Smooth muscle cell (in vitro differentiated cells): ENCODE measurements at regions not wholly inside any gene's neighbourhood (a gene's known extent, or its start where the extent isn't known, plus 50 kb on each side); places are given as distances from the start of the nearest gene placed in this dataset.
A peak's percentile ranks its signal among the peaks of the same experiment; 100 is the strongest.

ENCODE experiments used
- DNase-seq: peaks from one replicate; lab custom pipeline; 2025; ENCODE audit not compliant: unreplicated experiment; lab: John Stamatoyannopoulos, UW
- H2AFZ ChIP-seq: fragments of 200-600 bp; sonication (generic); 2 replicates; pipeline ENCODE4 v1.6.0; 2016; ENCODE audit warnings: antibody characterized with exemption, low read depth, mild to moderate bottlenecking
- H3F3A ChIP-seq: fragments of 200-600 bp; sonication (generic); 2 replicates; pipeline ENCODE4 v1.6.0; 2017; ENCODE audit warnings: antibody characterized with exemption, low read depth
- H3K27ac ChIP-seq: fragments of 200-600 bp; sonication (generic); 2 replicates; pipeline ENCODE4 v1.5.1; 2016; ENCODE audit warnings: low read depth, mild to moderate bottlenecking
- H3K27me3 ChIP-seq: fragments of 200-600 bp; sonication (generic); 2 replicates; pipeline ENCODE4 v1.6.1; 2016; ENCODE audit warnings: low read depth, mild to moderate bottlenecking
- H3K36me3 ChIP-seq: fragments of 200-600 bp; sonication (generic); 2 replicates; pipeline ENCODE4 v1.5.1; 2016; ENCODE audit warnings: low read depth
- H3K4me1 ChIP-seq: fragments of 200-600 bp; sonication (generic); 2 replicates; pipeline ENCODE4 v1.5.1; 2016; ENCODE audit warnings: low read depth
- H3K4me2 ChIP-seq: fragments of 200-600 bp; sonication (generic); 2 replicates; pipeline ENCODE4 v1.6.0; 2016; ENCODE audit warnings: mild to moderate bottlenecking
- H3K4me3 ChIP-seq: fragments of 200-600 bp; sonication (generic); 2 replicates; pipeline ENCODE4 v1.5.1; 2016; ENCODE audit warnings: mild to moderate bottlenecking
- H3K79me2 ChIP-seq: fragments of 200-600 bp; sonication (generic); 2 replicates; pipeline ENCODE4 v1.6.0; 2016; ENCODE audit warnings: low read depth, mild to moderate bottlenecking
- H3K9ac ChIP-seq: fragments of 200-600 bp; sonication (generic); 2 replicates; pipeline ENCODE4 v1.6.0; 2016; ENCODE audit warnings: low read depth
- H3K9me3 ChIP-seq: fragments of 200-600 bp; sonication (generic); replicated peaks from 2 replicates; pipeline ENCODE4 v1.5.1; 2016; ENCODE audit warnings: low read depth
- H4K20me1 ChIP-seq: fragments of 200-600 bp; sonication (generic); 2 replicates; pipeline ENCODE4 v1.6.0; 2016; ENCODE audit warnings: low read depth
- CTCF ChIP-seq: fragments of 200-600 bp; sonication (generic); IDR thresholded peaks from 2 replicates; pipeline ENCODE4 v1.5.1; 2017; ENCODE audit warnings: borderline replicate concordance, mild to moderate bottlenecking, antibody characterized with exemption; ENCODE audit not compliant: insufficient read depth, poor library complexity, severe bottlenecking
- WGBS: methylation state at CpG from one replicate; pipeline ENCODE4 v1.1.7; 2016; ENCODE audit warnings: low lambda C conversion rate; 5-methylcytosine and 5-hydroxymethylcytosine counted together

- no peak for TF ChIP-seq CTCF
- no peak overlapping the region for H3K27ac ChIP-seq
- H3K9me3 ChIP-seq: no peaks in the 10 kb centered on the region
- no peaks in the 10 kb centered on the region for H3K79me2 ChIP-seq
- H3K4me3 ChIP-seq: no peak overlapping the region
- H4K20me1 ChIP-seq: no peaks in the 10 kb centered on the region
- no peak overlapping the region for H2AFZ ChIP-seq
- H3K27me3 ChIP-seq: no peaks in the 10 kb centered on the region
- peaks cover 5% of the 10 kb centered on the region for H3K4me1 ChIP-seq
- DNase-seq: no peak
- H3F3A ChIP-seq: no peaks in the 10 kb centered on the region
- no peak overlapping the region for H3K4me2 ChIP-seq
- H3K9ac ChIP-seq: no peak overlapping the region
- no peaks in the 10 kb centered on the region for H3K36me3 ChIP-seq
- 85% methylated on average over 21 of the region's 21 CpGs for WGBS
Measured at GRCh38 chr18:79579807-79580497, 99.7 kb upstream of the CTDP1 start.

GRCh38 chr18:79580498-79581171, 99.0 kb upstream of the CTDP1 start:
- no peak for TF ChIP-seq CTCF
- Histone ChIP-seq H3K9ac (no peak overlapping the region), H3K36me3 (no peaks in the 10 kb centered on the region), H3K27me3 (no peaks in the 10 kb centered on the region), H3K4me1 (peaks cover 5% of the 10 kb centered on the region), H2AFZ (no peak overlapping the region), H3K4me2 (peak overlapping the region; percentile 21), H3K9me3 (no peaks in the 10 kb centered on the region), H4K20me1 (no peaks in the 10 kb centered on the region), H3F3A (no peaks in the 10 kb centered on the region), H3K4me3 (no peak overlapping the region), H3K27ac (no peak overlapping the region), H3K79me2 (no peaks in the 10 kb centered on the region)
- 85% methylated on average over 25 of the region's 28 CpGs for WGBS
- no peak for DNase-seq

- no peak overlapping the region for H3K9ac ChIP-seq
- WGBS: 95% methylated on average over 6 of the region's 6 CpGs
- H4K20me1 ChIP-seq: no peaks in the 10 kb centered on the region
- peak overlapping the region; percentile 21 for H3K4me2 ChIP-seq
- H3F3A ChIP-seq: no peaks in the 10 kb centered on the region
- no peaks in the 10 kb centered on the region for H3K27me3 ChIP-seq
- TF ChIP-seq CTCF: no peak
- no peak for DNase-seq
- H3K27ac ChIP-seq: no peak overlapping the region
- peaks cover 5% of the 10 kb centered on the region for H3K4me1 ChIP-seq
- no peaks in the 10 kb centered on the region for H3K79me2 ChIP-seq
- no peaks in the 10 kb centered on the region for H3K36me3 ChIP-seq
- no peak overlapping the region for H3K4me3 ChIP-seq
- no peaks in the 10 kb centered on the region for H3K9me3 ChIP-seq
- H2AFZ ChIP-seq: no peak overlapping the region
Measured at GRCh38 chr18:79581406-79581805, 98.2 kb upstream of the CTDP1 start.
